ENCODE measurements at regions not wholly inside any gene's neighbourhood (a gene's known extent, or its start where the extent isn't known, plus 50 kb on each side); places are given as distances from the start of the nearest gene placed in this dataset.
"Not testable (repeated sequence)": the region's sequence is repeated elsewhere in the genome, so short reads cannot be mapped to it uniquely, and the experiment has no call there.

GRCh38 chr22:26828311-26828710 is 170.9 kb downstream of the MIAT start:
- DNase-seq (ENCODE audit: low read depth): no peak
- TF ChIP-seq CTCF (conservative IDR thresholded peaks at IDR 0.05; ENCODE audit: low read depth, low read length): no peak
- H3K4me3 ChIP-seq (ENCODE audit: low read length): no peak overlapping the region

GRCh38 chr22:26830837-26831236 is 173.4 kb downstream of the MIAT start:
- no peak for TF ChIP-seq CTCF (conservative IDR thresholded peaks at IDR 0.05; ENCODE audit: low read depth, low read length)
- DNase-seq (ENCODE audit: low read depth): no peak
- H3K4me3 ChIP-seq (ENCODE audit: low read length): no peak overlapping the region

GRCh38 chr22:26835023-26835422 is 177.6 kb downstream of the MIAT start:
- DNase-seq (ENCODE audit: low read depth): no peak
- TF ChIP-seq CTCF (conservative IDR thresholded peaks at IDR 0.05; ENCODE audit: low read depth, low read length): no peak

GRCh38 chr22:26835929-26836528 is 178.6 kb downstream of the MIAT start:
- no peak overlapping the region for H3K4me3 ChIP-seq (ENCODE audit: low read length)
- no peak for DNase-seq (ENCODE audit: low read depth)
- TF ChIP-seq CTCF (conservative IDR thresholded peaks at IDR 0.05; ENCODE audit: low read depth, low read length): peak; percentile 67

More at GRCh38 chr22:26835023-26835422, 177.6 kb downstream of the MIAT start:
- H3K4me3 ChIP-seq (ENCODE audit: low read length): no peak overlapping the region

GRCh38 chr22:26837784-26838470 is 180.5 kb downstream of the MIAT start:
- no peak for TF ChIP-seq CTCF (conservative IDR thresholded peaks at IDR 0.05; ENCODE audit: low read depth, low read length)
- H3K4me3 ChIP-seq (ENCODE audit: low read length): no peak overlapping the region
- DNase-seq (ENCODE audit: low read depth): no peak

- no peak for TF ChIP-seq CTCF (conservative IDR thresholded peaks at IDR 0.05; ENCODE audit: low read depth, low read length)
- no peak for DNase-seq (ENCODE audit: low read depth)
Measured at GRCh38 chr22:26838471-26838825, 181.1 kb downstream of the MIAT start.

GRCh38 chr22:26839216-26839615 is 181.8 kb downstream of the MIAT start:
- no peak for TF ChIP-seq CTCF (conservative IDR thresholded peaks at IDR 0.05; ENCODE audit: low read depth, low read length)
- DNase-seq (ENCODE audit: low read depth): no peak
- no peak overlapping the region for H3K4me3 ChIP-seq (ENCODE audit: low read length)

More at GRCh38 chr22:26838471-26838825, 181.1 kb downstream of the MIAT start:
- no peak overlapping the region for H3K4me3 ChIP-seq (ENCODE audit: low read length)

GRCh38 chr22:26840770-26841169 is 183.4 kb downstream of the MIAT start:
- H3K4me3 ChIP-seq (ENCODE audit: low read length); DNase-seq (ENCODE audit: low read depth): not testable (repeated sequence)
